ENCODE measurements at regions not wholly inside any gene's neighbourhood (a gene's known extent, or its start where the extent isn't known, plus 50 kb on each side); places are given as distances from the start of the nearest gene placed in this dataset.

DNA sequence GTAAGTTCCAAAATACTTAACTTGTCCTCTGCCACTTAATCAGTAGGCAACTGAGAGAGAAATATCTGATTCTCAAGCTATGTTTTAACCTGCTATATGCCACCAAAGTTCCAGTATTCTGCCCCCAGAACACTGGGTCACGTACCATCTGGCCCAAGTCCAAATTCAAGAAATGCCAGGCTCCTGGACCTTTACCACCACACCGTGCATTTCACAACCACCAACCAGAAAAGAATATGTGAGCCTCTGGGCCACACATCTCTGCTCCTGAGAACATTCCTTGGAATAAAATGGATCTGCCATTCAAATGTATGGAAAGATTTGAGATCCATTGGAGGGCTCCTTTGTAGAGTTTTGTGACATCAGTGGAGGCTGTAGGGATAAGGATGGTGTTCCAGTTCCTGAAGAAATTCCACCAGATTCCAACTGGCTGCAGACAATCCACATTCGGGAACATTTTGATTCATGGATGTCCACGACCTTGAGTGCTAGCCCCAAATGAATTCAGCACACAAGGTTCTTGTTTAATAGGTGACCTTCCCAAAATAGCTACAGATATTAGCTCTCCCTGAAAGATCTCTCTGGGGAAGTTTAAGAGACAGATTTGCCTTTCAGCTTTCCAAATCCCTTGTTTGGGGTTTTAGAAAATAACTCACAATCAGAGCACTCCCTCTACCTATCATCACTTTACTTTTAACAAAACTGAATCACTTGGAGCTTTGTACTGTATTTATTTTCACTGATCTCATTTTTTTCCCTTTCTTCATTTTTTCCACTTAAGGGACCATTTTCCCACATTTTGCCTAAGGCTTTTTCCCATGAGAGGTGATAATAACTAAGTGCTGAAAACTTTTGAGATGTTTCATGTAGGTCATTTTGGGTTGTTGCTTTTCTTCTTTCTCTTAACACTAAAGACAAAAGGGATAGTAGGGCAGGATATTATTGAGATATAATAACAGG, 128.4 kb upstream of the ZC3H11B start:
- TF ChIP-seq NR2F2 (IDR thresholded peaks at IDR 0.05), result no peak
- TF ChIP-seq JUND (IDR thresholded peaks at IDR 0.05), result no peak
- TF ChIP-seq ZBTB33 (IDR thresholded peaks at IDR 0.05), result no peak
- no peak for TF ChIP-seq HNF4G (IDR thresholded peaks at IDR 0.05)
- no peak for TF ChIP-seq MAX (IDR thresholded peaks at IDR 0.05)
- TF ChIP-seq RAD21 (IDR thresholded peaks at IDR 0.05), result no peak
- no peak for TF ChIP-seq FOXA2 (IDR thresholded peaks at IDR 0.05)
- TF ChIP-seq, protein P1, sequence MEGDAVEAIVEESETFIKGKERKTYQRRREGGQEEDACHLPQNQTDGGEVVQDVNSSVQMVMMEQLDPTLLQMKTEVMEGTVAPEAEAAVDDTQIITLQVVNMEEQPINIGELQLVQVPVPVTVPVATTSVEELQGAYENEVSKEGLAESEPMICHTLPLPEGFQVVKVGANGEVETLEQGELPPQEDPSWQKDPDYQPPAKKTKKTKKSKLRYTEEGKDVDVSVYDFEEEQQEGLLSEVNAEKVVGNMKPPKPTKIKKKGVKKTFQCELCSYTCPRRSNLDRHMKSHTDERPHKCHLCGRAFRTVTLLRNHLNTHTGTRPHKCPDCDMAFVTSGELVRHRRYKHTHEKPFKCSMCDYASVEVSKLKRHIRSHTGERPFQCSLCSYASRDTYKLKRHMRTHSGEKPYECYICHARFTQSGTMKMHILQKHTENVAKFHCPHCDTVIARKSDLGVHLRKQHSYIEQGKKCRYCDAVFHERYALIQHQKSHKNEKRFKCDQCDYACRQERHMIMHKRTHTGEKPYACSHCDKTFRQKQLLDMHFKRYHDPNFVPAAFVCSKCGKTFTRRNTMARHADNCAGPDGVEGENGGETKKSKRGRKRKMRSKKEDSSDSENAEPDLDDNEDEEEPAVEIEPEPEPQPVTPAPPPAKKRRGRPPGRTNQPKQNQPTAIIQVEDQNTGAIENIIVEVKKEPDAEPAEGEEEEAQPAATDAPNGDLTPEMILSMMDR (IDR thresholded peaks at IDR 0.05; ENCODE audit: low read depth, low read length, missing input control), result no peak
- TF ChIP-seq FOXA1 (IDR thresholded peaks at IDR 0.05), result no peak
- no peak for TF ChIP-seq HNF4A (conservative IDR thresholded peaks at IDR 0.05)
- no peak for TF ChIP-seq GABPA (IDR thresholded peaks at IDR 0.05 in 1 of 2, conservative IDR thresholded peaks at IDR 0.05 in 1 of 2)
- no peak for TF ChIP-seq ATF3 (IDR thresholded peaks at IDR 0.05)
- TF ChIP-seq, protein P2, sequence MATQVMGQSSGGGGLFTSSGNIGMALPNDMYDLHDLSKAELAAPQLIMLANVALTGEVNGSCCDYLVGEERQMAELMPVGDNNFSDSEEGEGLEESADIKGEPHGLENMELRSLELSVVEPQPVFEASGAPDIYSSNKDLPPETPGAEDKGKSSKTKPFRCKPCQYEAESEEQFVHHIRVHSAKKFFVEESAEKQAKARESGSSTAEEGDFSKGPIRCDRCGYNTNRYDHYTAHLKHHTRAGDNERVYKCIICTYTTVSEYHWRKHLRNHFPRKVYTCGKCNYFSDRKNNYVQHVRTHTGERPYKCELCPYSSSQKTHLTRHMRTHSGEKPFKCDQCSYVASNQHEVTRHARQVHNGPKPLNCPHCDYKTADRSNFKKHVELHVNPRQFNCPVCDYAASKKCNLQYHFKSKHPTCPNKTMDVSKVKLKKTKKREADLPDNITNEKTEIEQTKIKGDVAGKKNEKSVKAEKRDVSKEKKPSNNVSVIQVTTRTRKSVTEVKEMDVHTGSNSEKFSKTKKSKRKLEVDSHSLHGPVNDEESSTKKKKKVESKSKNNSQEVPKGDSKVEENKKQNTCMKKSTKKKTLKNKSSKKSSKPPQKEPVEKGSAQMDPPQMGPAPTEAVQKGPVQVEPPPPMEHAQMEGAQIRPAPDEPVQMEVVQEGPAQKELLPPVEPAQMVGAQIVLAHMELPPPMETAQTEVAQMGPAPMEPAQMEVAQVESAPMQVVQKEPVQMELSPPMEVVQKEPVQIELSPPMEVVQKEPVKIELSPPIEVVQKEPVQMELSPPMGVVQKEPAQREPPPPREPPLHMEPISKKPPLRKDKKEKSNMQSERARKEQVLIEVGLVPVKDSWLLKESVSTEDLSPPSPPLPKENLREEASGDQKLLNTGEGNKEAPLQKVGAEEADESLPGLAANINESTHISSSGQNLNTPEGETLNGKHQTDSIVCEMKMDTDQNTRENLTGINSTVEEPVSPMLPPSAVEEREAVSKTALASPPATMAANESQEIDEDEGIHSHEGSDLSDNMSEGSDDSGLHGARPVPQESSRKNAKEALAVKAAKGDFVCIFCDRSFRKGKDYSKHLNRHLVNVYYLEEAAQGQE (IDR thresholded peaks at IDR 0.05), result no peak
- TF ChIP-seq EGR1 (IDR thresholded peaks at IDR 0.05; ENCODE audit: low read depth in 2 of 2), result no peak
- TF ChIP-seq YY1 (IDR thresholded peaks at IDR 0.05), result no peak
- Histone ChIP-seq H3K27me3 (ENCODE audit: control insufficient read depth in 4 of 4, insufficient read depth in 4 of 4, low read length in 3 of 4) (no peaks in the 10 kb centered on the region), H3K4me3 (ENCODE audit: low read depth in 1 of 3, low read length in 3 of 3) (no peak overlapping the region), H3K4me1 (ENCODE audit: control insufficient read depth in 4 of 4, insufficient read depth in 4 of 4, low read length in 3 of 4) (peaks cover 0 to 4% (median 0%) of the 10 kb centered on the region in 4 donors), H3K9me3 (ENCODE audit: control insufficient read depth in 4 of 4, low read length in 3 of 4) (no peaks in the 10 kb centered on the region), H3K27ac (ENCODE audit: low read depth in 1 of 2, low read length in 2 of 2) (no peak overlapping the region), H3K9ac (ENCODE audit: low read depth in 1 of 2, low read length in 2 of 2) (no peak overlapping the region), H3K36me3 (ENCODE audit: control insufficient read depth in 4 of 4, insufficient read depth in 3 of 4, low read depth in 1 of 4, low read length in 3 of 4) (no peaks in the 10 kb centered on the region)
- no peak for DNase-seq (ENCODE audit: low spot score)
- 62% methylated on average over 4 of the region's 4 CpGs for WGBS
